ENCODE measurements at regions not wholly inside any gene's neighbourhood (a gene's known extent, or its start where the extent isn't known, plus 50 kb on each side); places are given as distances from the start of the nearest gene placed in this dataset.

DNA sequence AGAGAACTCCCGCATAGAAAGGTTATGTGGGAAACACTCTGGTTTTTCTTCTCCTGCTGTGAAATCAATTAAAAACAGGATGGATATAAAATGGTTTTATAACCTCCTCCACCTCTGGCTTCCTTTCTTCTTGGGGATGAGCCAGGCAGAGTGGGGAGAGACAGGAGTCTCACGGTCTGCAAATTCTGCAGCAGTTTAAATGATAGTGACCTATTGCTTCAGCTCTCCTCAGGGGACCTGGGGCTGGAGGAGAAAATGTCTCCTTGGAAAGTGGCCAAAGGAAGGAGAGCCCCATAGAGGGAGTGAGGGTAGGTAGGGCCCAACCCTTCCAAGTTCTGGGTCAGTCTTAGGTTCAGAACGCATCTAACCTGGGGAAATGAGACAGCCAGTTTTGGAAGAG is 118.8 kb downstream of the MTX3 start:
- TF ChIP-seq, protein P1, sequence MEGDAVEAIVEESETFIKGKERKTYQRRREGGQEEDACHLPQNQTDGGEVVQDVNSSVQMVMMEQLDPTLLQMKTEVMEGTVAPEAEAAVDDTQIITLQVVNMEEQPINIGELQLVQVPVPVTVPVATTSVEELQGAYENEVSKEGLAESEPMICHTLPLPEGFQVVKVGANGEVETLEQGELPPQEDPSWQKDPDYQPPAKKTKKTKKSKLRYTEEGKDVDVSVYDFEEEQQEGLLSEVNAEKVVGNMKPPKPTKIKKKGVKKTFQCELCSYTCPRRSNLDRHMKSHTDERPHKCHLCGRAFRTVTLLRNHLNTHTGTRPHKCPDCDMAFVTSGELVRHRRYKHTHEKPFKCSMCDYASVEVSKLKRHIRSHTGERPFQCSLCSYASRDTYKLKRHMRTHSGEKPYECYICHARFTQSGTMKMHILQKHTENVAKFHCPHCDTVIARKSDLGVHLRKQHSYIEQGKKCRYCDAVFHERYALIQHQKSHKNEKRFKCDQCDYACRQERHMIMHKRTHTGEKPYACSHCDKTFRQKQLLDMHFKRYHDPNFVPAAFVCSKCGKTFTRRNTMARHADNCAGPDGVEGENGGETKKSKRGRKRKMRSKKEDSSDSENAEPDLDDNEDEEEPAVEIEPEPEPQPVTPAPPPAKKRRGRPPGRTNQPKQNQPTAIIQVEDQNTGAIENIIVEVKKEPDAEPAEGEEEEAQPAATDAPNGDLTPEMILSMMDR (IDR thresholded peaks at IDR 0.05), result no peak
- TF ChIP-seq EZH2 (IDR thresholded peaks at IDR 0.05) (no peak), EZH2phosphoT487 (IDR thresholded peaks at IDR 0.05) (no peak)
